Lower leg skin (tissue), 4 donors: ENCODE measurements at regions not wholly inside any gene's neighbourhood (a gene's known extent, or its start where the extent isn't known, plus 50 kb on each side); places are given as distances from the start of the nearest gene placed in this dataset.

ENCODE experiments used
- DNase-seq, 2 donors: peaks; one replicate each; pipeline ENCODE4 v3.0.0-alpha.2; 2019; ENCODE audit warnings: low spot score in 2 of 2
- H3K4me3 ChIP-seq: fragments of 200-600 bp; sonication (generic); 2 replicates; pipeline ENCODE4 v1.5.1; 2017; ENCODE audit warnings: mild to moderate bottlenecking, low read depth; ENCODE audit not compliant: poor library complexity, severe bottlenecking
- POLR2A ChIP-seq, 2 donors: fragments of 450-650 bp; IDR thresholded peaks; one replicate each; pipeline ENCODE4 v1.6.1; 2016 to 2017; ENCODE audit warnings: antibody characterized with exemption in 2 of 2, mild to moderate bottlenecking in 1 of 2, moderate library complexity in 1 of 2
- WGBS, 2 donors: methylation state at CpG; one replicate each; pipeline ENCODE4 v1.1.5; 2018; 5-methylcytosine and 5-hydroxymethylcytosine counted together
- intact Hi-C: fragments of 100-400 bp; cut with DNase I; formaldehyde crosslinking; loops from one replicate; pipeline ENCODE4 v1.15.0; 2023; ENCODE audit warnings: low total_unique reads
- TF ChIP-seq, protein P1 (sequence below), 3 donors: fragments of 450-650 bp; IDR thresholded peaks; one replicate each; pipeline ENCODE4 v1.5.1; 2016; ENCODE audit warnings: antibody characterized with exemption in 3 of 3, mild to moderate bottlenecking in 3 of 3, moderate library complexity in 2 of 3

GRCh38 chr6:9532621-9533557 lies 882.0 kb downstream of the TFAP2A start:
- 56 to 57% methylated on average over 3 of the region's 3 CpGs for WGBS, 2 donors
- intact Hi-C loops = loop anchor here (10.0 kb wide), 1 partner anchor 882 kb away; the partner anchor contains the start of gene TFAP2A
- DNase-seq = peak in 1 of 2 donors; percentile 20
- TF ChIP-seq, protein P1, sequence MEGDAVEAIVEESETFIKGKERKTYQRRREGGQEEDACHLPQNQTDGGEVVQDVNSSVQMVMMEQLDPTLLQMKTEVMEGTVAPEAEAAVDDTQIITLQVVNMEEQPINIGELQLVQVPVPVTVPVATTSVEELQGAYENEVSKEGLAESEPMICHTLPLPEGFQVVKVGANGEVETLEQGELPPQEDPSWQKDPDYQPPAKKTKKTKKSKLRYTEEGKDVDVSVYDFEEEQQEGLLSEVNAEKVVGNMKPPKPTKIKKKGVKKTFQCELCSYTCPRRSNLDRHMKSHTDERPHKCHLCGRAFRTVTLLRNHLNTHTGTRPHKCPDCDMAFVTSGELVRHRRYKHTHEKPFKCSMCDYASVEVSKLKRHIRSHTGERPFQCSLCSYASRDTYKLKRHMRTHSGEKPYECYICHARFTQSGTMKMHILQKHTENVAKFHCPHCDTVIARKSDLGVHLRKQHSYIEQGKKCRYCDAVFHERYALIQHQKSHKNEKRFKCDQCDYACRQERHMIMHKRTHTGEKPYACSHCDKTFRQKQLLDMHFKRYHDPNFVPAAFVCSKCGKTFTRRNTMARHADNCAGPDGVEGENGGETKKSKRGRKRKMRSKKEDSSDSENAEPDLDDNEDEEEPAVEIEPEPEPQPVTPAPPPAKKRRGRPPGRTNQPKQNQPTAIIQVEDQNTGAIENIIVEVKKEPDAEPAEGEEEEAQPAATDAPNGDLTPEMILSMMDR (IDR thresholded peaks at IDR 0.05) = no peak
- no peak overlapping the region for H3K4me3 ChIP-seq

- no peak overlapping the region for H3K4me3 ChIP-seq
- WGBS, 2 donors = 32 to 33% methylated on average over 4 of the region's 4 CpGs
Measured at GRCh38 chr6:9527679-9528286, 887.1 kb downstream of the TFAP2A start.

DNA sequence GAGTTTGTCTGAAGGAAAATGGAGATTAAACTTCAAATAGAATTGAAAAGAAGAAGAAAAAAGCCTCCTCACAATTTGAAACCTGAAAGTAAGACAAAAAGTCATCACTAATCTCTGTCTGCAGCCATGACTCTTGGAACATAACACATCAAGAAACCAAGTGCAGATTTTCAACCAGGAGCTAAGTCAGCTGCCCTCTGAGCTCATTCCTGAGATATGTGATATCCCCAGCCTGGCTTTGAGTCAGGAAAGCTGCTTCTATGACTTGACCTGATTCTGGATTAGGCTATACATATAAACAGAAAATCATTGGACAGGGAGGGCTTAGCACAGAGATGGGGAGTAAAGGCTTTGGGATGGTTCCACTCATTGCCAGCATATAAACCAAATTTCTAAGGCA lies 891.4 kb downstream of the TFAP2A start:
- H3K4me3 ChIP-seq = no peak overlapping the region
- no peak for TF ChIP-seq POLR2A (IDR thresholded peaks at IDR 0.05)
- TF ChIP-seq, protein P1 (IDR thresholded peaks at IDR 0.05) = no peak
- DNase-seq = no peak
- intact Hi-C loops = no loop called here

More at GRCh38 chr6:9527679-9528286, 887.1 kb downstream of the TFAP2A start:
- TF ChIP-seq, protein P1 (IDR thresholded peaks at IDR 0.05) = no peak
- TF ChIP-seq POLR2A (IDR thresholded peaks at IDR 0.05) = no peak
- intact Hi-C loops = no loop called here
- DNase-seq = no peak

GRCh38 chr6:9522101-9522500 lies 892.8 kb downstream of the TFAP2A start:
- intact Hi-C loops = no loop called here
- TF ChIP-seq, protein P1 (IDR thresholded peaks at IDR 0.05) = no peak
- TF ChIP-seq POLR2A (IDR thresholded peaks at IDR 0.05) = no peak
- no peak for DNase-seq
- WGBS, 2 donors = 62 to 65% methylated on average over 3 of the region's 3 CpGs
- H3K4me3 ChIP-seq = no peak overlapping the region

- H3K4me3 ChIP-seq = no peak overlapping the region
- TF ChIP-seq, protein P1 (IDR thresholded peaks at IDR 0.05) = no peak
- TF ChIP-seq POLR2A (IDR thresholded peaks at IDR 0.05) = no peak
- no peak for DNase-seq
- intact Hi-C loops = no loop called here
- 53 to 75% methylated on average over 3 of the region's 3 CpGs for WGBS, 2 donors
Measured at GRCh38 chr6:9521152-9521530, 893.7 kb downstream of the TFAP2A start.
